Nephron progenitor cell (in vitro differentiated cells): ENCODE measurements at regions not wholly inside any gene's neighbourhood (a gene's known extent, or its start where the extent isn't known, plus 50 kb on each side); places are given as distances from the start of the nearest gene placed in this dataset.

Source experiments
- DNase-seq: peaks from one replicate; pipeline ENCODE4 v3.0.0; 2021
- H3K27ac Mint-ChIP-seq: 2 replicates; pipeline ENCODE4 v1.8.0; 2021; ENCODE audit warnings: mild to moderate bottlenecking, moderate library complexity, mixed read lengths
- H3K27me3 Mint-ChIP-seq: 2 replicates; pipeline ENCODE4 v1.8.0; 2021; ENCODE audit warnings: mild to moderate bottlenecking, low read depth, mixed read lengths; ENCODE audit not compliant: poor library complexity
- H3K36me3 Mint-ChIP-seq: 2 replicates; pipeline ENCODE4 v1.8.0; 2021; ENCODE audit warnings: low read depth, mixed read lengths
- H3K4me1 Mint-ChIP-seq: 2 replicates; pipeline ENCODE4 v1.8.0; 2021; ENCODE audit warnings: mixed read lengths
- H3K4me3 Mint-ChIP-seq: 2 replicates; pipeline ENCODE4 v1.8.0; 2021; ENCODE audit warnings: mild to moderate bottlenecking, moderate library complexity, mixed read lengths
- H3K9me3 Mint-ChIP-seq: 2 replicates; pipeline ENCODE4 v1.8.0; 2021; ENCODE audit warnings: mild to moderate bottlenecking, moderate library complexity, mixed read lengths
- CTCF ChIP-seq: fragments of 200-600 bp; sonication (generic); IDR thresholded peaks from 2 replicates; pipeline ENCODE4 v1.5.0; 2021; ENCODE audit warnings: antibody characterized with exemption

GRCh38 chr22:26981541-26981940 is 324.2 kb downstream of the MIAT start:
- H3K27ac Mint-ChIP-seq = no peak overlapping the region
- H3K36me3 Mint-ChIP-seq = no peaks in the 10 kb centered on the region

GRCh38 chr22:26983311-26983710 is 325.9 kb downstream of the MIAT start:
- Mint-ChIP-seq H3K4me3 (no peak overlapping the region), H3K4me1 (no peaks in the 10 kb centered on the region), H3K27me3 (peaks cover 39% of the 10 kb centered on the region), H3K36me3 (no peaks in the 10 kb centered on the region), H3K27ac (no peak overlapping the region), H3K9me3 (no peaks in the 10 kb centered on the region)
- TF ChIP-seq CTCF = no peak
- DNase-seq = no peak

More at GRCh38 chr22:26981541-26981940, 324.2 kb downstream of the MIAT start:
- Mint-ChIP-seq H3K27me3 (peaks cover 38% of the 10 kb centered on the region), H3K4me3 (no peak overlapping the region), H3K9me3 (no peaks in the 10 kb centered on the region), H3K4me1 (no peaks in the 10 kb centered on the region)
- no peak for DNase-seq
- no peak for TF ChIP-seq CTCF

GRCh38 chr22:26985206-26985605 is 327.8 kb downstream of the MIAT start:
- H3K36me3 Mint-ChIP-seq = no peaks in the 10 kb centered on the region
- DNase-seq = no peak
- H3K4me3 Mint-ChIP-seq = no peak overlapping the region
- TF ChIP-seq CTCF = no peak
- H3K4me1 Mint-ChIP-seq = no peaks in the 10 kb centered on the region
- peaks cover 42% of the 10 kb centered on the region for H3K27me3 Mint-ChIP-seq
- H3K9me3 Mint-ChIP-seq = no peaks in the 10 kb centered on the region
- no peak overlapping the region for H3K27ac Mint-ChIP-seq

GRCh38 chr22:26985931-26986782 is 328.8 kb downstream of the MIAT start:
- TF ChIP-seq CTCF = no peak
- Mint-ChIP-seq H3K9me3 (no peaks in the 10 kb centered on the region), H3K27me3 (peaks cover 42% of the 10 kb centered on the region), H3K36me3 (no peaks in the 10 kb centered on the region), H3K4me3 (no peak overlapping the region), H3K4me1 (no peaks in the 10 kb centered on the region), H3K27ac (no peak overlapping the region)
- no peak for DNase-seq

- Mint-ChIP-seq H3K9me3 (no peaks in the 10 kb centered on the region), H3K36me3 (no peaks in the 10 kb centered on the region), H3K27ac (no peak overlapping the region), H3K4me3 (no peak overlapping the region), H3K4me1 (no peaks in the 10 kb centered on the region), H3K27me3 (peaks cover 46% of the 10 kb centered on the region)
- DNase-seq = no peak
- TF ChIP-seq CTCF = no peak
Measured at GRCh38 chr22:26986884-26987283, 329.5 kb downstream of the MIAT start.
